ENCODE measurements at regions not wholly inside any gene's neighbourhood (a gene's known extent, or its start where the extent isn't known, plus 50 kb on each side); places are given as distances from the start of the nearest gene placed in this dataset.

DNA sequence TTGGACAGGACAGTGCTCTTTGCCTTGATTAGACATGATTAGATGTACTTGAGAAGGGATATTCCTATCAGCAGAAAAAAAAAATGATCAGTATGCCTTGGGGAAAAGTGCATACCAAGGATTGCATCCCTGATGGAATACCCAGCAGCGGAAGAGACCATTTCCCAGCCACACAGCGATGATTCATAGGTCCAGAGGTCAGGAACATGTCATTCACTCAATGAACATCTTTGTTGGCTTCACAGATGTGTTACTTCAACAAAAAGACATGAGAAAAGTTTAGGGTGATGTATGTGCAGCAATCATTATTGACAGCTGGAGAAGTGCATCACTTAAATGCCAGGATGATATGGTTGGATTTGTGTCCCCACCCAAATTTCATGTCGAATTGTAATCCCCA lies 293.5 kb downstream of the ZNF674 start:
- intact Hi-C loops (cut with micrococcal nuclease) = no loop called here
- no peak for FAIRE-seq
- no peaks in the 10 kb centered on the region for H3K9me1 ChIP-seq (replicated peaks; ENCODE audit: control insufficient read depth, extremely low read depth, insufficient read depth, low read length)
- H3K9me3 ChIP-seq (replicated peaks; ENCODE audit: control insufficient read depth, insufficient read depth, low read length) = no peaks in the 10 kb centered on the region
- no peaks in the 10 kb centered on the region for H3K36me3 ChIP-seq (ENCODE audit: control insufficient read depth in 2 of 2, extremely low read depth in 1 of 2, insufficient read depth in 2 of 2, low read length in 2 of 2)
- DNase-seq (ENCODE audit: low read depth, low spot score) = no peak
- dilution Hi-C loops (cut with MboI; ENCODE audit: extremely low pct_ligation_motif_present, low sequenced_read_pairs) = no loop called here
- no peak overlapping the region for H3K4me3 ChIP-seq (replicated peaks in 1 of 3; ENCODE audit: insufficient read depth in 1 of 3, low read depth in 1 of 3, low read length in 3 of 3)
- TF ChIP-seq JUN (IDR thresholded peaks at IDR 0.05; ENCODE audit: borderline replicate concordance, insufficient read depth, insufficient read length, low read depth) (no peak), POLR2A (IDR thresholded peaks at IDR 0.05; ENCODE audit: low read depth, low read length) (no peak), MYC (IDR thresholded peaks at IDR 0.05; ENCODE audit: low read depth, low read length) (no peak), EZH2 (IDR thresholded peaks at IDR 0.05; ENCODE audit: borderline replicate concordance, low read depth, low read length, severe bottlenecking) (no peak), GATA2 (IDR thresholded peaks at IDR 0.05; ENCODE audit: insufficient read depth, insufficient read length, low read depth, low read length) (no peak), POLR2AphosphoS5 (IDR thresholded peaks at IDR 0.05; ENCODE audit: insufficient read depth, low read depth, low read length) (no peak), FOS (IDR thresholded peaks at IDR 0.05; ENCODE audit: borderline replicate concordance, insufficient read depth, low read length) (no peak)
- TF ChIP-seq, protein P1, sequence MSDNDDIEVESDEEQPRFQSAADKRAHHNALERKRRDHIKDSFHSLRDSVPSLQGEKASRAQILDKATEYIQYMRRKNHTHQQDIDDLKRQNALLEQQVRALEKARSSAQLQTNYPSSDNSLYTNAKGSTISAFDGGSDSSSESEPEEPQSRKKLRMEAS (IDR thresholded peaks at IDR 0.05; ENCODE audit: insufficient read depth, insufficient read length) = no peak
- TF ChIP-seq, protein P2, sequence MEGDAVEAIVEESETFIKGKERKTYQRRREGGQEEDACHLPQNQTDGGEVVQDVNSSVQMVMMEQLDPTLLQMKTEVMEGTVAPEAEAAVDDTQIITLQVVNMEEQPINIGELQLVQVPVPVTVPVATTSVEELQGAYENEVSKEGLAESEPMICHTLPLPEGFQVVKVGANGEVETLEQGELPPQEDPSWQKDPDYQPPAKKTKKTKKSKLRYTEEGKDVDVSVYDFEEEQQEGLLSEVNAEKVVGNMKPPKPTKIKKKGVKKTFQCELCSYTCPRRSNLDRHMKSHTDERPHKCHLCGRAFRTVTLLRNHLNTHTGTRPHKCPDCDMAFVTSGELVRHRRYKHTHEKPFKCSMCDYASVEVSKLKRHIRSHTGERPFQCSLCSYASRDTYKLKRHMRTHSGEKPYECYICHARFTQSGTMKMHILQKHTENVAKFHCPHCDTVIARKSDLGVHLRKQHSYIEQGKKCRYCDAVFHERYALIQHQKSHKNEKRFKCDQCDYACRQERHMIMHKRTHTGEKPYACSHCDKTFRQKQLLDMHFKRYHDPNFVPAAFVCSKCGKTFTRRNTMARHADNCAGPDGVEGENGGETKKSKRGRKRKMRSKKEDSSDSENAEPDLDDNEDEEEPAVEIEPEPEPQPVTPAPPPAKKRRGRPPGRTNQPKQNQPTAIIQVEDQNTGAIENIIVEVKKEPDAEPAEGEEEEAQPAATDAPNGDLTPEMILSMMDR (IDR thresholded peaks at IDR 0.05; ENCODE audit: extremely low read depth in 1 of 2, insufficient read depth in 1 of 2, low read depth in 1 of 2, low read length in 2 of 2) = no peak
- ChIA-PET POLR2A (no interaction called here), CTCF (interaction anchor here (1.1 kb wide), 1 partner anchor 8 kb away, joined by 3 read pairs; no protein-coding TSS in a partner anchor)
- H2AFZ ChIP-seq (ENCODE audit: low read depth, low read length) = no peak overlapping the region
- no peaks in the 10 kb centered on the region for H3K4me1 ChIP-seq (ENCODE audit: control insufficient read depth, extremely low read depth, insufficient read depth, low read length)
- H3K4me2 ChIP-seq (ENCODE audit: insufficient read depth, low read length) = no peak overlapping the region
- H3K27me3 ChIP-seq (ENCODE audit: control insufficient read depth in 2 of 2, insufficient read depth in 2 of 2, low read length in 2 of 2) = no peaks in the 10 kb centered on the region
- H3K79me2 ChIP-seq (ENCODE audit: control insufficient read depth, insufficient read depth, low read length) = no peaks in the 10 kb centered on the region
- BruUV-seq (replicated peaks) = no TSS peak
- H3K27ac ChIP-seq (ENCODE audit: insufficient read depth, low read depth, low read length) = no peak overlapping the region
- H3K9ac ChIP-seq (replicated peaks; ENCODE audit: extremely low read depth, insufficient read depth, low read length) = no peak overlapping the region
- no peaks in the 10 kb centered on the region for H4K20me1 ChIP-seq (replicated peaks; ENCODE audit: control insufficient read depth, extremely low read depth, insufficient read depth, low read length)
